ENCODE measurements at regions not wholly inside any gene's neighbourhood (a gene's known extent, or its start where the extent isn't known, plus 50 kb on each side); places are given as distances from the start of the nearest gene placed in this dataset.

GRCh38 chr18:78764544-78764943 is 215.1 kb upstream of the SALL3 start:
- H3F3A ChIP-seq (ENCODE audit: insufficient read depth, low read length, poor library complexity, severe bottlenecking) = no peaks in the 10 kb centered on the region
- H3K9ac ChIP-seq (ENCODE audit: low read length) = no peak overlapping the region
- no peak overlapping the region for H3K4me2 ChIP-seq (ENCODE audit: low read length)
- no peaks in the 10 kb centered on the region for H3K79me2 ChIP-seq (replicated peaks; ENCODE audit: insufficient read depth, low read length)
- no peak overlapping the region for H3K27ac ChIP-seq (ENCODE audit: low read length)
- H3K9me3 ChIP-seq (ENCODE audit: low read length) = no peaks in the 10 kb centered on the region
- H4K20me1 ChIP-seq (ENCODE audit: insufficient read depth) = no peaks in the 10 kb centered on the region
- no peak for TF ChIP-seq REST (IDR thresholded peaks at IDR 0.05; ENCODE audit: borderline replicate concordance)
- H3K36me3 ChIP-seq (ENCODE audit: insufficient read depth, low read length) = no peaks in the 10 kb centered on the region
- H3K4me3 ChIP-seq (ENCODE audit: low read length) = no peak overlapping the region
- H3K9me2 ChIP-seq (ENCODE audit: insufficient read depth, low read length) = no peaks in the 10 kb centered on the region
- H2AFZ ChIP-seq (ENCODE audit: low read depth, low read length) = no peak overlapping the region
- H3K27me3 ChIP-seq (ENCODE audit: insufficient read depth, low read depth, low read length) = no peaks in the 10 kb centered on the region

- Histone ChIP-seq H3K27ac (ENCODE audit: low read length) (no peak overlapping the region), H3K4me3 (ENCODE audit: low read length) (no peak overlapping the region), H3K9me2 (ENCODE audit: insufficient read depth, low read length) (no peaks in the 10 kb centered on the region), H3F3A (ENCODE audit: insufficient read depth, low read length, poor library complexity, severe bottlenecking) (no peaks in the 10 kb centered on the region), H3K9ac (ENCODE audit: low read length) (no peak overlapping the region), H3K79me2 (replicated peaks; ENCODE audit: insufficient read depth, low read length) (no peaks in the 10 kb centered on the region), H2AFZ (ENCODE audit: low read depth, low read length) (no peak overlapping the region), H4K20me1 (ENCODE audit: insufficient read depth) (no peaks in the 10 kb centered on the region), H3K36me3 (ENCODE audit: insufficient read depth, low read length) (no peaks in the 10 kb centered on the region), H3K9me3 (ENCODE audit: low read length) (no peaks in the 10 kb centered on the region), H3K27me3 (ENCODE audit: insufficient read depth, low read depth, low read length) (no peaks in the 10 kb centered on the region), H3K4me2 (ENCODE audit: low read length) (no peak overlapping the region)
- TF ChIP-seq RAD21 (conservative IDR thresholded peaks at IDR 0.05) (no peak), REST (IDR thresholded peaks at IDR 0.05; ENCODE audit: borderline replicate concordance) (no peak), EP300 (conservative IDR thresholded peaks at IDR 0.05; ENCODE audit: poor library complexity, severe bottlenecking) (no peak), POLR2AphosphoS5 (IDR thresholded peaks at IDR 0.05) (no peak), EZH2 (IDR thresholded peaks at IDR 0.05; ENCODE audit: borderline replicate concordance, insufficient read depth, low read length, poor library complexity, severe bottlenecking) (no peak), TAF1 (IDR thresholded peaks at IDR 0.05; ENCODE audit: low read depth) (no peak), SMC3 (conservative IDR thresholded peaks at IDR 0.05; ENCODE audit: poor library complexity) (no peak), CTCF (IDR thresholded peaks at IDR 0.05; ENCODE audit: poor library complexity, severe bottlenecking) (no peak), MXI1 (conservative IDR thresholded peaks at IDR 0.05; ENCODE audit: poor library complexity, severe bottlenecking) (no peak)
Measured at GRCh38 chr18:78765142-78765541, 214.5 kb upstream of the SALL3 start.
